GM12878 (cell line): ENCODE measurements at regions not wholly inside any gene's neighbourhood (a gene's known extent, or its start where the extent isn't known, plus 50 kb on each side); places are given as distances from the start of the nearest gene placed in this dataset.

Source experiments
- ATAC-seq: fragments of 200-7000 bp; cut with Tn5 transposase; 3 replicates; pipeline ENCODE4 v1.9.1; 2020; ENCODE audit warnings: mild to moderate bottlenecking, moderate library complexity
- BruUV-seq: library from RNA; stranded (reverse); fragments of 400-500 nt; replicated peaks from 2 replicates; lab custom pipeline; 2021; lab: Mats Ljungman, UMichigan
- CTCF ChIA-PET: fragments of 300-600 bp; sonication (Branson Sonifier 250); formaldehyde crosslinking; extraction: SDS; loops from one replicate; lab custom pipeline; 2021; ENCODE audit warnings: inconsistent platforms; lab: Yijun Ruan, JAX
- POLR2A ChIA-PET: fragments of 350-600 bp; formaldehyde crosslinking; extraction: SDS; loops from one replicate; lab custom pipeline; 2021; ENCODE audit warnings: inconsistent platforms; lab: Charles Lee
- RAD21 ChIA-PET: fragments of 300-600 bp; sonication (Branson Sonifier 250); formaldehyde crosslinking; loops from one replicate; lab custom pipeline; 2023; ENCODE audit warnings: antibody characterized with exemption; ENCODE audit not compliant: unreplicated experiment; lab: Charles Lee
- SMC1A ChIA-PET: fragments of 300-600 bp; sonication (Branson Sonifier 250); formaldehyde crosslinking; loops from one replicate; lab custom pipeline; 2023; ENCODE audit not compliant: unreplicated experiment, uncharacterized antibody; lab: Charles Lee
- DNase-seq: peaks from one replicate; pipeline ENCODE4 v3.0.0-alpha.2; 2011; ENCODE audit warnings: low read depth, low spot score
- FAIRE-seq: peaks from 3 replicates; lab custom pipeline; 2011; peaks lifted over from hg19 to GRCh38; lab: Jason Lieb, UNC
- H2AFZ ChIP-seq: 2 replicates; pipeline ENCODE4 v1.6.0; 2011; ENCODE audit warnings: low read depth, low read length, control low read depth; ENCODE audit not compliant: control insufficient read depth
- H3K27ac ChIP-seq: 2 replicates; pipeline ENCODE4 v1.5.1; 2011; ENCODE audit warnings: control low read depth; ENCODE audit not compliant: control insufficient read depth, insufficient read depth
- H3K27me3 ChIP-seq, 2 experiments: replicated peaks in 1 of 2; 2 replicates each; pipeline versions ENCODE4 v1.6.0 to v1.6.1; 2011; ENCODE audit warnings: low read length in 1 of 2; ENCODE audit not compliant: control insufficient read depth in 2 of 2, insufficient read depth in 2 of 2
- H3K36me3 ChIP-seq, 2 experiments: 2 replicates each; pipeline ENCODE4 v1.5.1; 2011; ENCODE audit warnings: low read length in 1 of 2; ENCODE audit not compliant: control insufficient read depth in 2 of 2, insufficient read depth in 2 of 2
- H3K4me1 ChIP-seq: 2 replicates; pipeline ENCODE4 v1.6.1; 2011; ENCODE audit warnings: mild to moderate bottlenecking, low read length, moderate library complexity, mixed read lengths; ENCODE audit not compliant: control insufficient read depth, insufficient read depth
- H3K4me2 ChIP-seq: 2 replicates; pipeline ENCODE4 v1.6.0; 2011; ENCODE audit warnings: control low read depth; ENCODE audit not compliant: control insufficient read depth, insufficient read depth
- H3K4me3 ChIP-seq: fragments of 200-600 bp; sonication (generic); 2 replicates; pipeline ENCODE4 v1.5.1; 2016
- H3K79me2 ChIP-seq: 2 replicates; pipeline ENCODE4 v1.6.0; 2011; ENCODE audit warnings: low read length; ENCODE audit not compliant: control insufficient read depth, insufficient read depth
- H3K9ac ChIP-seq: 2 replicates; pipeline ENCODE4 v1.8.0; 2011; ENCODE audit warnings: low read length, control low read depth, mixed read lengths; ENCODE audit not compliant: control insufficient read depth, insufficient read depth
- H3K9me3 ChIP-seq: replicated peaks from 3 replicates; pipeline ENCODE4 v1.5.1; 2011; ENCODE audit warnings: mild to moderate bottlenecking, low read length; ENCODE audit not compliant: control insufficient read depth, insufficient read depth
- H4K20me1 ChIP-seq: 2 replicates; pipeline ENCODE4 v1.6.0; 2011; ENCODE audit not compliant: control insufficient read depth, insufficient read depth
- BHLHE40 ChIP-seq, 2 experiments: fragments of 450-650 bp in 1 of 2; IDR thresholded peaks; 2 replicates each; pipeline ENCODE4 v1.6.1; 2011 to 2017; ENCODE audit warnings: low read depth in 2 of 2, borderline replicate concordance in 1 of 2, improper control_type of control experiment in 1 of 2, low read length in 1 of 2, mild to moderate bottlenecking in 1 of 2
- CHD1 ChIP-seq: IDR thresholded peaks from 2 replicates; pipeline ENCODE4 v1.6.1; 2012; ENCODE audit warnings: low read depth, low read length, improper control_type of control experiment
- GABPA ChIP-seq: IDR thresholded peaks from 2 replicates; pipeline ENCODE4 v1.6.1; 2014; ENCODE audit warnings: antibody characterized with exemption, low read depth, mild to moderate bottlenecking, inconsistent platforms
- NFYA ChIP-seq: IDR thresholded peaks from 2 replicates; pipeline ENCODE4 v1.6.1; 2011; ENCODE audit warnings: low read depth, mild to moderate bottlenecking, low read length, improper control_type of control experiment, borderline replicate concordance
- RBBP5 ChIP-seq: fragments of 200-600 bp; sonication (generic); conservative IDR thresholded peaks from 2 replicates; pipeline ENCODE4 v1.6.1; 2016
- ZZZ3 ChIP-seq: IDR thresholded peaks from 2 replicates; pipeline ENCODE4 v1.6.1; 2011; ENCODE audit warnings: low read depth; ENCODE audit not compliant: control insufficient read depth, insufficient read length
- WGBS: methylation state at CpG from one replicate; pipeline ENCODE4 v1.1.6; 2016; ENCODE audit warnings: low lambda C conversion rate; ENCODE audit not compliant: insufficient replicate concordance, insufficient coverage; ENCODE audit errors: missing lambda C conversion rate; 5-methylcytosine and 5-hydroxymethylcytosine counted together
- in situ Hi-C: fragments of 300-500 bp; cut with MboI; formaldehyde crosslinking; loops from 9 replicates; pipeline ENCODE4 v1.14.3; 2018; ENCODE audit warnings: mixed read lengths
- intact Hi-C: fragments of 100-400 bp; cut with micrococcal nuclease; formaldehyde crosslinking; loops from one replicate; pipeline ENCODE4 v1.14.2; 2022; ENCODE audit not compliant: unreplicated experiment
- TF ChIP-seq, protein P1 (sequence below): fragments of 450-650 bp; IDR thresholded peaks from 2 replicates; pipeline ENCODE4 v1.6.1; 2017; ENCODE audit warnings: mild to moderate bottlenecking, moderate library complexity
- TF ChIP-seq, protein P2 (sequence below): fragments of 450-650 bp; IDR thresholded peaks from 2 replicates; pipeline ENCODE4 v1.6.1; 2018; ENCODE audit warnings: mild to moderate bottlenecking, low read depth, moderate library complexity; ENCODE audit not compliant: partially characterized antibody
- TF ChIP-seq, protein P3 (sequence below): IDR thresholded peaks from 2 replicates; pipeline ENCODE4 v1.6.1; 2011; ENCODE audit warnings: mild to moderate bottlenecking, low read depth, low read length, moderate library complexity; ENCODE audit not compliant: insufficient replicate concordance
- TF ChIP-seq, protein P4 (sequence below): IDR thresholded peaks from 2 replicates; pipeline ENCODE4 v1.6.1; 2011; ENCODE audit warnings: borderline replicate concordance, low read depth, mild to moderate bottlenecking, moderate library complexity, mixed read lengths, low read length; ENCODE audit not compliant: insufficient read depth; ENCODE audit errors: extremely low read length

DNA sequence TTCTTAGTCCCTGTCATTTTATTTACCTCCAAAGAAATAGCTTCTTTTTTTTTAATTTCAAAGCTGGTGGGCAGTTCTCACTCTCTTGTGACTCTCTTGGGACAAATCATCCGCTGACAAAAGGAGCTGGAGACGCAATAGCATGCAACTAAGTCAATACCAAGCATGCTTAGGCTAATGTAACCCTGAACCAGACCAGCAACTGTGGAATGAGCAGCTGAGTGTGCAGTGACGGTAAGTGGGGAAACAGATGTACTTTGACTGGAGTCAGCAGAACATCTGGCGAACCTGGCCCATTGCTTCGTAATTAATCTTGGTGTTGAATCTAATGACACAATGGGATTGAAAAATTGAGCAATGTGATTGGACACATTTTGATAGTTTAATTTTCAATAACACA is 280.7 kb upstream of the PLXNA2 start:
- H3K9ac ChIP-seq: no peak overlapping the region
- no peak overlapping the region for H2AFZ ChIP-seq
- WGBS: 21% methylated on average over 5 of the region's 5 CpGs
- no peaks in the 10 kb centered on the region for H3K36me3 ChIP-seq
- H3K9me3 ChIP-seq: no peaks in the 10 kb centered on the region
- H3K79me2 ChIP-seq: no peaks in the 10 kb centered on the region
- intact Hi-C loops (no loop called here), in situ Hi-C loops (no loop called here)
- no peaks in the 10 kb centered on the region; a peak in 2 of 4 replicates for H3K27me3 ChIP-seq
- ChIA-PET CTCF (no interaction called here), SMC1A (no interaction called here), RAD21 (no interaction called here), POLR2A (no interaction called here)
- H3K4me2 ChIP-seq: no peak overlapping the region
- DNase-seq: no peak
- no peaks in the 10 kb centered on the region for H3K4me1 ChIP-seq
- no peak for ATAC-seq
- no peak overlapping the region for H3K4me3 ChIP-seq
- no peak overlapping the region for H3K27ac ChIP-seq
- H4K20me1 ChIP-seq: no peaks in the 10 kb centered on the region
- FAIRE-seq: no peak
- BruUV-seq: no TSS peak
- TF ChIP-seq ZZZ3: no peak
- TF ChIP-seq NFYA: no peak
- no peak for TF ChIP-seq CHD1
- TF ChIP-seq, protein P1, sequence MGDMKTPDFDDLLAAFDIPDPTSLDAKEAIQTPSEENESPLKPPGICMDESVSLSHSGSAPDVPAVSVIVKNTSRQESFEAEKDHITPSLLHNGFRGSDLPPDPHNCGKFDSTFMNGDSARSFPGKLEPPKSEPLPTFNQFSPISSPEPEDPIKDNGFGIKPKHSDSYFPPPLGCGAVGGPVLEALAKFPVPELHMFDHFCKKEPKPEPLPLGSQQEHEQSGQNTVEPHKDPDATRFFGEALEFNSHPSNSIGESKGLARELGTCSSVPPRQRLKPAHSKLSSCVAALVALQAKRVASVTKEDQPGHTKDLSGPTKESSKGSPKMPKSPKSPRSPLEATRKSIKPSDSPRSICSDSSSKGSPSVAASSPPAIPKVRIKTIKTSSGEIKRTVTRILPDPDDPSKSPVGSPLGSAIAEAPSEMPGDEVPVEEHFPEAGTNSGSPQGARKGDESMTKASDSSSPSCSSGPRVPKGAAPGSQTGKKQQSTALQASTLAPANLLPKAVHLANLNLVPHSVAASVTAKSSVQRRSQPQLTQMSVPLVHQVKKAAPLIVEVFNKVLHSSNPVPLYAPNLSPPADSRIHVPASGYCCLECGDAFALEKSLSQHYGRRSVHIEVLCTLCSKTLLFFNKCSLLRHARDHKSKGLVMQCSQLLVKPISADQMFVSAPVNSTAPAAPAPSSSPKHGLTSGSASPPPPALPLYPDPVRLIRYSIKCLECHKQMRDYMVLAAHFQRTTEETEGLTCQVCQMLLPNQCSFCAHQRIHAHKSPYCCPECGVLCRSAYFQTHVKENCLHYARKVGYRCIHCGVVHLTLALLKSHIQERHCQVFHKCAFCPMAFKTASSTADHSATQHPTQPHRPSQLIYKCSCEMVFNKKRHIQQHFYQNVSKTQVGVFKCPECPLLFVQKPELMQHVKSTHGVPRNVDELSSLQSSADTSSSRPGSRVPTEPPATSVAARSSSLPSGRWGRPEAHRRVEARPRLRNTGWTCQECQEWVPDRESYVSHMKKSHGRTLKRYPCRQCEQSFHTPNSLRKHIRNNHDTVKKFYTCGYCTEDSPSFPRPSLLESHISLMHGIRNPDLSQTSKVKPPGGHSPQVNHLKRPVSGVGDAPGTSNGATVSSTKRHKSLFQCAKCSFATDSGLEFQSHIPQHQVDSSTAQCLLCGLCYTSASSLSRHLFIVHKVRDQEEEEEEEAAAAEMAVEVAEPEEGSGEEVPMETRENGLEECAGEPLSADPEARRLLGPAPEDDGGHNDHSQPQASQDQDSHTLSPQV: no peak
- no peak for TF ChIP-seq RBBP5
- TF ChIP-seq, protein P2, sequence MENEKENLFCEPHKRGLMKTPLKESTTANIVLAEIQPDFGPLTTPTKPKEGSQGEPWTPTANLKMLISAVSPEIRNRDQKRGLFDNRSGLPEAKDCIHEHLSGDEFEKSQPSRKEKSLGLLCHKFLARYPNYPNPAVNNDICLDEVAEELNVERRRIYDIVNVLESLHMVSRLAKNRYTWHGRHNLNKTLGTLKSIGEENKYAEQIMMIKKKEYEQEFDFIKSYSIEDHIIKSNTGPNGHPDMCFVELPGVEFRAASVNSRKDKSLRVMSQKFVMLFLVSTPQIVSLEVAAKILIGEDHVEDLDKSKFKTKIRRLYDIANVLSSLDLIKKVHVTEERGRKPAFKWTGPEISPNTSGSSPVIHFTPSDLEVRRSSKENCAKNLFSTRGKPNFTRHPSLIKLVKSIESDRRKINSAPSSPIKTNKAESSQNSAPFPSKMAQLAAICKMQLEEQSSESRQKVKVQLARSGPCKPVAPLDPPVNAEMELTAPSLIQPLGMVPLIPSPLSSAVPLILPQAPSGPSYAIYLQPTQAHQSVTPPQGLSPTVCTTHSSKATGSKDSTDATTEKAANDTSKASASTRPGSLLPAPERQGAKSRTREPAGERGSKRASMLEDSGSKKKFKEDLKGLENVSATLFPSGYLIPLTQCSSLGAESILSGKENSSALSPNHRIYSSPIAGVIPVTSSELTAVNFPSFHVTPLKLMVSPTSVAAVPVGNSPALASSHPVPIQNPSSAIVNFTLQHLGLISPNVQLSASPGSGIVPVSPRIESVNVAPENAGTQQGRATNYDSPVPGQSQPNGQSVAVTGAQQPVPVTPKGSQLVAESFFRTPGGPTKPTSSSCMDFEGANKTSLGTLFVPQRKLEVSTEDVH: no peak
- TF ChIP-seq, protein P3, sequence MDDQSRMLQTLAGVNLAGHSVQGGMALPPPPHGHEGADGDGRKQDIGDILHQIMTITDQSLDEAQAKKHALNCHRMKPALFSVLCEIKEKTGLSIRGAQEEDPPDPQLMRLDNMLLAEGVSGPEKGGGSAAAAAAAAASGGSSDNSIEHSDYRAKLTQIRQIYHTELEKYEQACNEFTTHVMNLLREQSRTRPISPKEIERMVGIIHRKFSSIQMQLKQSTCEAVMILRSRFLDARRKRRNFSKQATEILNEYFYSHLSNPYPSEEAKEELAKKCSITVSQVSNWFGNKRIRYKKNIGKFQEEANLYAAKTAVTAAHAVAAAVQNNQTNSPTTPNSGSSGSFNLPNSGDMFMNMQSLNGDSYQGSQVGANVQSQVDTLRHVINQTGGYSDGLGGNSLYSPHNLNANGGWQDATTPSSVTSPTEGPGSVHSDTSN: no peak
- no peak for TF ChIP-seq GABPA
- no peak for TF ChIP-seq BHLHE40 (IDR thresholded peaks at IDR 0.05; ENCODE audit: borderline replicate concordance in 1 of 2, low read depth in 2 of 2, low read length in 1 of 2)
- TF ChIP-seq, protein P4, sequence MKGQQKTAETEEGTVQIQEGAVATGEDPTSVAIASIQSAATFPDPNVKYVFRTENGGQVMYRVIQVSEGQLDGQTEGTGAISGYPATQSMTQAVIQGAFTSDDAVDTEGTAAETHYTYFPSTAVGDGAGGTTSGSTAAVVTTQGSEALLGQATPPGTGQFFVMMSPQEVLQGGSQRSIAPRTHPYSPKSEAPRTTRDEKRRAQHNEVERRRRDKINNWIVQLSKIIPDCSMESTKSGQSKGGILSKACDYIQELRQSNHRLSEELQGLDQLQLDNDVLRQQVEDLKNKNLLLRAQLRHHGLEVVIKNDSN: no peak
